Neural progenitor cell (in vitro differentiated cells): ENCODE measurements at regions not wholly inside any gene's neighbourhood (a gene's known extent, or its start where the extent isn't known, plus 50 kb on each side); places are given as distances from the start of the nearest gene placed in this dataset.

Experiments
- EZH2 ChIP-seq: fragments of 200-600 bp; sonication (generic); IDR thresholded peaks from 2 replicates; pipeline ENCODE4 v1.6.1; 2017; ENCODE audit warnings: antibody characterized with exemption, mild to moderate bottlenecking, moderate library complexity
- EZH2phosphoT487 ChIP-seq: fragments of 200-600 bp; sonication (generic); IDR thresholded peaks from 2 replicates; pipeline ENCODE4 v1.6.1; 2017; ENCODE audit warnings: antibody characterized with exemption
- TF ChIP-seq, protein P1 (sequence below): fragments of 200-600 bp; sonication (generic); IDR thresholded peaks from 2 replicates; pipeline ENCODE4 v1.5.1; 2017; ENCODE audit warnings: antibody characterized with exemption, mild to moderate bottlenecking

GRCh38 chr2:64219149-64219548 is 74.9 kb upstream of the PELI1 start:
- TF ChIP-seq, protein P1, sequence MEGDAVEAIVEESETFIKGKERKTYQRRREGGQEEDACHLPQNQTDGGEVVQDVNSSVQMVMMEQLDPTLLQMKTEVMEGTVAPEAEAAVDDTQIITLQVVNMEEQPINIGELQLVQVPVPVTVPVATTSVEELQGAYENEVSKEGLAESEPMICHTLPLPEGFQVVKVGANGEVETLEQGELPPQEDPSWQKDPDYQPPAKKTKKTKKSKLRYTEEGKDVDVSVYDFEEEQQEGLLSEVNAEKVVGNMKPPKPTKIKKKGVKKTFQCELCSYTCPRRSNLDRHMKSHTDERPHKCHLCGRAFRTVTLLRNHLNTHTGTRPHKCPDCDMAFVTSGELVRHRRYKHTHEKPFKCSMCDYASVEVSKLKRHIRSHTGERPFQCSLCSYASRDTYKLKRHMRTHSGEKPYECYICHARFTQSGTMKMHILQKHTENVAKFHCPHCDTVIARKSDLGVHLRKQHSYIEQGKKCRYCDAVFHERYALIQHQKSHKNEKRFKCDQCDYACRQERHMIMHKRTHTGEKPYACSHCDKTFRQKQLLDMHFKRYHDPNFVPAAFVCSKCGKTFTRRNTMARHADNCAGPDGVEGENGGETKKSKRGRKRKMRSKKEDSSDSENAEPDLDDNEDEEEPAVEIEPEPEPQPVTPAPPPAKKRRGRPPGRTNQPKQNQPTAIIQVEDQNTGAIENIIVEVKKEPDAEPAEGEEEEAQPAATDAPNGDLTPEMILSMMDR = no peak
- TF ChIP-seq EZH2 = no peak
- no peak for TF ChIP-seq EZH2phosphoT487
